ENCODE measurements at regions not wholly inside any gene's neighbourhood (a gene's known extent, or its start where the extent isn't known, plus 50 kb on each side); places are given as distances from the start of the nearest gene placed in this dataset.
"Not testable (repeated sequence)": the region's sequence is repeated elsewhere in the genome, so short reads cannot be mapped to it uniquely, and the experiment has no call there.

DNA sequence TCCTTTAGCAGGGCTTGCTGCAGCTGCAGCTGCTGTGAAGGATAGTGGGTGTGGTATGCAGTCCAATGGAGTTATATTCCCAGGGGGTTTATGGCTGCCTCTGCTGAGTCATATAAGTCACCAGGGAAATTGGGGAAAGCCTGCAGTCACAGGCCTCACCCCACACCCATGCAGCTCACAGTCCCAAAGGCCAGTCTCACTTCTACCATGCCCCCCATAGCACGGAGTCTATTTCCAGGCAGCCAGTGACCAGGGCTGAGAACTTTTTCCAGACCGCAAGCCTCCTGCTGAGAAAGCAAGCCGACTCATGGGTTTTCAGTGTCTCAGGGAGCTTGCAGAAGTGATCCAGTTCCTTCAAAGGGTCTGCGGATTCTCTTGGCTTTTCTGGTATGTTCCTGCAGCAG lies 322.4 kb upstream of the CLEC14A start:
- H3K4me3 ChIP-seq (ENCODE audit: low read depth, low read length): no peak overlapping the region
- peak; percentile 56 for DNase-seq (ENCODE audit: low read depth)
- TF ChIP-seq, protein P1, sequence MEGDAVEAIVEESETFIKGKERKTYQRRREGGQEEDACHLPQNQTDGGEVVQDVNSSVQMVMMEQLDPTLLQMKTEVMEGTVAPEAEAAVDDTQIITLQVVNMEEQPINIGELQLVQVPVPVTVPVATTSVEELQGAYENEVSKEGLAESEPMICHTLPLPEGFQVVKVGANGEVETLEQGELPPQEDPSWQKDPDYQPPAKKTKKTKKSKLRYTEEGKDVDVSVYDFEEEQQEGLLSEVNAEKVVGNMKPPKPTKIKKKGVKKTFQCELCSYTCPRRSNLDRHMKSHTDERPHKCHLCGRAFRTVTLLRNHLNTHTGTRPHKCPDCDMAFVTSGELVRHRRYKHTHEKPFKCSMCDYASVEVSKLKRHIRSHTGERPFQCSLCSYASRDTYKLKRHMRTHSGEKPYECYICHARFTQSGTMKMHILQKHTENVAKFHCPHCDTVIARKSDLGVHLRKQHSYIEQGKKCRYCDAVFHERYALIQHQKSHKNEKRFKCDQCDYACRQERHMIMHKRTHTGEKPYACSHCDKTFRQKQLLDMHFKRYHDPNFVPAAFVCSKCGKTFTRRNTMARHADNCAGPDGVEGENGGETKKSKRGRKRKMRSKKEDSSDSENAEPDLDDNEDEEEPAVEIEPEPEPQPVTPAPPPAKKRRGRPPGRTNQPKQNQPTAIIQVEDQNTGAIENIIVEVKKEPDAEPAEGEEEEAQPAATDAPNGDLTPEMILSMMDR (IDR thresholded peaks at IDR 0.05; ENCODE audit: insufficient read depth, low read depth, low read length): no peak

DNA sequence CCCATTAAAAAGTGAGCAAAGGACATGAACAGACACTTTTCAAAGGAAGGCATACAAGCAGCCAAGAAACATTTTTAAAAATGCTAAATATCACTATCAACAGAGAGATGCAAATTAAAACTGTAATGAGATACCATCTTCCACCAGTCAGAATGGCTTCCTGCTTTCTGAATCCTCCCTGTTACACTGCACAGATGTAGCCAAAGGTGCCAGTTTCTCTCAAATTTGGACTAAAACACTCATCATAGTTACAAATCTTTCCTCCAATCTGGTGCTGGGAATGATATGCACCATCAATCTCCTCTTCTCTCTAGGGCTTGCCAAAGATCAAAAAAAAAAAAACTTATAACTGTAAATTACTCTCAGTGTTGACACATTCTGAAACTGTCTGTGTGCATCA lies 311.8 kb upstream of the CLEC14A start:
- no peak for DNase-seq (ENCODE audit: low read depth)
- TF ChIP-seq, protein P1 (IDR thresholded peaks at IDR 0.05; ENCODE audit: insufficient read depth, low read depth, low read length): no peak
- no peak overlapping the region for H3K4me3 ChIP-seq (ENCODE audit: low read depth, low read length)

DNA sequence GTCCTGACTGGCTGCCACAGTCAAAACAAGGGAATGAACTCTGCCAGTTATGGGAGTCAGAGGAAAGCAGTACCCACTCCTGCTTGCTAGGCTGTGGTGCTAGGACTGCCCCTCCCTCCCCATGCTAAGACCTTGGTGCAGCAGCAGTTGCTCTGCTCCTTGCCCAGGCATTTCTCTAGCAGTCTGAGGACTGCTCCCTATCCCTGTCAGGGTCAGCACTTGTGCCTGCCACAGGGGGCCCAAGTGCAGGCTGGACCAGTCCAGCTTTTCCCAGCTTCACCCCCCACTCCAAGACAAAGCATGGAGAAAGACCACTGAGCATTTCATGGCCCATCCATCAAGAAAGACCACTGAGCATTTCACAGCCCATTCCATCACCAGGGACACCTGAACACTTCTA lies 305.8 kb upstream of the CLEC14A start:
- no peak overlapping the region for H3K4me3 ChIP-seq (ENCODE audit: low read depth, low read length)
- no peak for DNase-seq (ENCODE audit: low read depth)
- TF ChIP-seq, protein P1 (IDR thresholded peaks at IDR 0.05; ENCODE audit: insufficient read depth, low read depth, low read length): no peak

DNA sequence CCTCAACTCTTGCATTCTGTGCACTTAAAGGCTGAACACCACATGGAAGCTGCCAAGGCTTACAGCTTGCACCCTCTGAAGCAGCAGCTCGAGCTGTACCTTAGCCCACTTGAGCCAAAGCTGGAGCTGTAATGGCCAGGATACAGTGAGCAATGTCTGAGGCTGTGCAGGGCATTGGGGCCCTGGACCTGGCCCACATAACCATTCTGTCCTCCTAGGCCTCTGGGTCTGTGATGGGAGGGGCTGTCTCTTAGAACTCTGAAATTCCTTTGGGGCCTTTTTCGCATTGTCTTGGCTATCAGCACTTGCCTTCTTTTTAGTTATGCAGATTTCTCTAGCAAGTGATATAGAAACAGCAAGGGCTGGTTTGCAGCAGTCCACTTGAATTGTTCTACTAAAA lies 303.8 kb upstream of the CLEC14A start:
- no peak for DNase-seq (ENCODE audit: low read depth)
- TF ChIP-seq, protein P1 (IDR thresholded peaks at IDR 0.05; ENCODE audit: insufficient read depth, low read depth, low read length): no peak
- no peak overlapping the region for H3K4me3 ChIP-seq (ENCODE audit: low read depth, low read length)

DNA sequence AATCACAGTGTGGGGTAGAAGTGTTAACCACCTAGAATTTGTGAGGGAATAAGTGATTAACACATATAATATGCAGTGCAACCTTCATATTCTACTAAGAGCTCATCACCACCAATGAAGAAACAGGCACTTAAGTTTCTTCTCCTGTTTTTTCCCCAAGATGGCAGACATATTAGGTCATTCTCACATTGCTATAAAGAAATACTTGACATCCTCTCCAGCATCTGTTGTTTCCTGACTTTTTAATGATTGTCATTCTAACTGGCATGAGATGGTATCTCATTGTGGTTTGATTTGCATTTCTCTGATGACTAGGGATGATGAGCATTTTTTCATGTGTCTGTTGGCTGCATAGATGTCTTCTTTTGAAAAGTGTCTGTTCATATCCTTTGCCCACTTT lies 301.5 kb upstream of the CLEC14A start:
- H3K4me3 ChIP-seq (ENCODE audit: low read depth, low read length); DNase-seq (ENCODE audit: low read depth): not testable (repeated sequence)

DNA sequence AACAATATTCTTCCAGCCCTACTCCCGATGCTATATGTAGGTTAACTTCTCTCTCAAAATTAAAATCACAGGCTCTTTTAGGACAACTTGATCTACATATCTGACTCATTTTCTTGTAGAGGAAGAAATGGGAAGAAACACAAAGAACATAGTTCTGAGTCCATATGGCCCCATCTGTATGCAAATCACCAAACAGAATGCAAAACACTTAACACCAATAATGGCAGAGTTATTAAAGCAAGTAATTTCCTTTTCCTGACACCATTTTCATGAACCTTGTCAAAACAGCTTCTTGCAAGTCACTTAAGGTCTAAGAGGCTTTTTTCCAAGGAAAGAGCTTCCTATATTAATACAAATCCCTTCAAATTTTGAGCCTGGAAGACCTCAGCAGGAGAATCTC lies 300.4 kb upstream of the CLEC14A start:
- TF ChIP-seq, protein P1 (IDR thresholded peaks at IDR 0.05; ENCODE audit: insufficient read depth, low read depth, low read length): no peak
- no peak overlapping the region for H3K4me3 ChIP-seq (ENCODE audit: low read depth, low read length)
- no peak for DNase-seq (ENCODE audit: low read depth)

DNA sequence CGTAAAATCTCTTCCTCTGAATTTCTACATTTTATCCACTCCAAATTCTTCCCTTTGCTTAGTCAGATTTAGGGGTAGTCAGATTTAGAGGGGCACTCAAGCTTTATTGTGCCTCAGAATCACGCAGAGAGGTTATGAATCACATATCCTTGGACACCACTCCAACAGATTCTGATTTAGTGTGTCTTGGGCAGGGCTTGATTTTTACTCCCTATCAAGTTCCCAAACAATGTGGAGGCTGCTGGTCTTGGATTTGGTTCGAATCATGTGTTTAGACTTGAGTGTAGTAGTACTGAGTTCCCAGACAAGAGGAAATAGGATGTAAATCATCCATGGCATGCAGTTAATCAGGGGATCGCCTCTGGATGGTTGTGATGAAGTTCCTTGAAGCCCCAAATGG lies 298.1 kb upstream of the CLEC14A start:
- TF ChIP-seq, protein P1 (IDR thresholded peaks at IDR 0.05; ENCODE audit: insufficient read depth, low read depth, low read length): no peak
- H3K4me3 ChIP-seq (ENCODE audit: low read depth, low read length): no peak overlapping the region
- no peak for DNase-seq (ENCODE audit: low read depth)
